ENCODE measurements at regions not wholly inside any gene's neighbourhood (a gene's known extent, or its start where the extent isn't known, plus 50 kb on each side); places are given as distances from the start of the nearest gene placed in this dataset.

DNA sequence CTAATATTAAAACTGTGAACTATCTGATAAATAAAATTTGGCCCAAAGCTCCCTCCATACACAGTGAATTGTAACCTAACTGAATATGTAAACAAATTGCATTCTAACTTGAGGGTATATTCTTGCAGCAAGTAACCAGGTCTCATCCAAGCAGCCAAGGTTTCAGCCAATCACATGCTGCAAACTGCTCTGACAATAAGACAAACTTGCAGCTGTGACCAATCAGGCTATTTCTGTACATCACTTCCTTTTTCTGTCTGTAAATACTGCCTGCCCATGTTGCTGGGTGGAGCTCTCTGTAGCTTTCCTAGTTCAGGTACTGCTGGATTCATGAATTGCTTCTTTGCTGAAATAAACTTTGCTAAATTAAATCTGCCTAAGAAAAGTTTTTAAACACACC lies 499.0 kb downstream of the GALC start:
- H3K4me1 ChIP-seq (ENCODE audit: insufficient read depth, low read length): no peaks in the 10 kb centered on the region
- no peaks in the 10 kb centered on the region for H3K27me3 Mint-ChIP-seq
- no peaks in the 10 kb centered on the region for H3K9me3 ChIP-seq (ENCODE audit: control insufficient read depth in 1 of 2, low read length in 2 of 2)
- H3K27ac Mint-ChIP-seq: peak overlapping the region in 1 of 7 donors; percentile 1
- H3K27me3 ChIP-seq (ENCODE audit: insufficient read depth, low read length): no peaks in the 10 kb centered on the region
- H3K4me3 Mint-ChIP-seq: no peak overlapping the region
- ChIA-PET POLR2A (ENCODE audit: partially characterized antibody) (no interaction called here), CTCF (ENCODE audit: partially characterized antibody) (no interaction called here)
- H3K4me1 Mint-ChIP-seq: no peaks in the 10 kb centered on the region
- DNase-seq: no peak
- H3K27ac ChIP-seq (ENCODE audit: low read depth, low read length): no peak overlapping the region
- H3K36me3 Mint-ChIP-seq: no peaks in the 10 kb centered on the region
- intact Hi-C loops (cut with micrococcal nuclease): no loop called here
- no peak overlapping the region for H3K4me3 ChIP-seq (ENCODE audit: low read length in 2 of 2)
- H3K9me3 Mint-ChIP-seq: peaks cover 0 to 6% (median 4%) of the 10 kb centered on the region in 8 donors
- no peaks in the 10 kb centered on the region for H3K36me3 ChIP-seq (ENCODE audit: insufficient read depth, low read length)

DNA sequence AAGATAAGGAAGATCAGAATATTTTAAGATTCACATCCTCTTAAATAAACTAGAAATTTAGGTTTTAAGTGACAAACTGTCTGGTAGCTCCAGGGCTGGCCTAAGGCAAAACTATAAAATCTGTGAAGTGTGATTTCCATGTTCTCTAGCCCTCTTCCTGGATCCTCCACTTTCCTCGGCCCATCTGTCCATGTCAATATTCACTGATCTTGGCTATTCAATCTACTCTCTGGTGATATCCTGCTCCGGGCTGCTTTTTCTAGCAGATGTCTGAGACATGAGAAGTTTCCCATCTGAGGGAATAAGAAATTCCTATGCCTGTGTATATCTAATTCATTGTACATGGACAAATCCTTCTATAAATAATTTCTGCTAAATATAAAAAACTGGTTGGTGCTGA lies 500.4 kb downstream of the GALC start:
- no peaks in the 10 kb centered on the region for H3K36me3 Mint-ChIP-seq
- ChIA-PET POLR2A (ENCODE audit: partially characterized antibody) (no interaction called here), CTCF (ENCODE audit: partially characterized antibody) (no interaction called here)
- Histone ChIP-seq H3K9me3 (ENCODE audit: control insufficient read depth in 1 of 2, low read length in 2 of 2) (no peaks in the 10 kb centered on the region), H3K4me3 (ENCODE audit: low read length in 2 of 2) (no peak overlapping the region), H3K36me3 (ENCODE audit: insufficient read depth, low read length) (no peaks in the 10 kb centered on the region), H3K27ac (ENCODE audit: low read depth, low read length) (no peak overlapping the region), H3K4me1 (ENCODE audit: insufficient read depth, low read length) (no peaks in the 10 kb centered on the region), H3K27me3 (ENCODE audit: insufficient read depth, low read length) (no peaks in the 10 kb centered on the region)
- H3K4me1 Mint-ChIP-seq: no peaks in the 10 kb centered on the region
- H3K27me3 Mint-ChIP-seq: no peaks in the 10 kb centered on the region
- H3K9me3 Mint-ChIP-seq: peaks cover 0 to 5% (median 2%) of the 10 kb centered on the region in 8 donors
- no peak overlapping the region for H3K4me3 Mint-ChIP-seq
- H3K27ac Mint-ChIP-seq: no peak overlapping the region
- intact Hi-C loops (cut with micrococcal nuclease): no loop called here
- no peak for DNase-seq

- no peaks in the 10 kb centered on the region for H3K36me3 Mint-ChIP-seq
- no peak for DNase-seq
- H3K9me3 ChIP-seq (ENCODE audit: control insufficient read depth in 1 of 2, low read length in 2 of 2): no peaks in the 10 kb centered on the region
- peaks cover 0 to 5% (median 2%) of the 10 kb centered on the region in 8 donors for H3K9me3 Mint-ChIP-seq
- H3K4me1 ChIP-seq (ENCODE audit: insufficient read depth, low read length): no peaks in the 10 kb centered on the region
- no peak overlapping the region for H3K4me3 Mint-ChIP-seq
- H3K4me1 Mint-ChIP-seq: no peaks in the 10 kb centered on the region
- no peak overlapping the region for H3K4me3 ChIP-seq (ENCODE audit: low read length in 2 of 2)
- H3K27ac ChIP-seq (ENCODE audit: low read depth, low read length): no peak overlapping the region
- POLR2A ChIA-PET (ENCODE audit: partially characterized antibody): no interaction called here
- CTCF ChIA-PET (ENCODE audit: partially characterized antibody): no interaction called here
- H3K27ac Mint-ChIP-seq: no peak overlapping the region
- H3K36me3 ChIP-seq (ENCODE audit: insufficient read depth, low read length): no peaks in the 10 kb centered on the region
- H3K27me3 Mint-ChIP-seq: no peaks in the 10 kb centered on the region
- intact Hi-C loops (cut with micrococcal nuclease): no loop called here
- no peaks in the 10 kb centered on the region for H3K27me3 ChIP-seq (ENCODE audit: insufficient read depth, low read length)
These were observed 501.2 kb downstream of the GALC start for GRCh38 chr14:87491816-87492215.

- H3K36me3 ChIP-seq (ENCODE audit: insufficient read depth, low read length): no peaks in the 10 kb centered on the region
- no peaks in the 10 kb centered on the region for H3K27me3 ChIP-seq (ENCODE audit: insufficient read depth, low read length)
- CTCF ChIA-PET (ENCODE audit: partially characterized antibody): no interaction called here
- Mint-ChIP-seq H3K27me3 (no peaks in the 10 kb centered on the region), H3K4me1 (no peaks in the 10 kb centered on the region), H3K36me3 (no peaks in the 10 kb centered on the region), H3K27ac (no peak overlapping the region), H3K4me3 (no peak overlapping the region), H3K9me3 (peaks cover 0 to 5% (median 3%) of the 10 kb centered on the region in 8 donors)
- no peak for DNase-seq
- no peaks in the 10 kb centered on the region for H3K4me1 ChIP-seq (ENCODE audit: insufficient read depth, low read length)
- intact Hi-C loops (cut with micrococcal nuclease): no loop called here
- H3K4me3 ChIP-seq (ENCODE audit: low read length in 2 of 2): no peak overlapping the region
- H3K9me3 ChIP-seq (ENCODE audit: control insufficient read depth in 1 of 2, low read length in 2 of 2): no peaks in the 10 kb centered on the region
- POLR2A ChIA-PET (ENCODE audit: partially characterized antibody): no interaction called here
- H3K27ac ChIP-seq (ENCODE audit: low read depth, low read length): no peak overlapping the region
These were observed 503.7 kb downstream of the GALC start for GRCh38 chr14:87489196-87489819.

DNA sequence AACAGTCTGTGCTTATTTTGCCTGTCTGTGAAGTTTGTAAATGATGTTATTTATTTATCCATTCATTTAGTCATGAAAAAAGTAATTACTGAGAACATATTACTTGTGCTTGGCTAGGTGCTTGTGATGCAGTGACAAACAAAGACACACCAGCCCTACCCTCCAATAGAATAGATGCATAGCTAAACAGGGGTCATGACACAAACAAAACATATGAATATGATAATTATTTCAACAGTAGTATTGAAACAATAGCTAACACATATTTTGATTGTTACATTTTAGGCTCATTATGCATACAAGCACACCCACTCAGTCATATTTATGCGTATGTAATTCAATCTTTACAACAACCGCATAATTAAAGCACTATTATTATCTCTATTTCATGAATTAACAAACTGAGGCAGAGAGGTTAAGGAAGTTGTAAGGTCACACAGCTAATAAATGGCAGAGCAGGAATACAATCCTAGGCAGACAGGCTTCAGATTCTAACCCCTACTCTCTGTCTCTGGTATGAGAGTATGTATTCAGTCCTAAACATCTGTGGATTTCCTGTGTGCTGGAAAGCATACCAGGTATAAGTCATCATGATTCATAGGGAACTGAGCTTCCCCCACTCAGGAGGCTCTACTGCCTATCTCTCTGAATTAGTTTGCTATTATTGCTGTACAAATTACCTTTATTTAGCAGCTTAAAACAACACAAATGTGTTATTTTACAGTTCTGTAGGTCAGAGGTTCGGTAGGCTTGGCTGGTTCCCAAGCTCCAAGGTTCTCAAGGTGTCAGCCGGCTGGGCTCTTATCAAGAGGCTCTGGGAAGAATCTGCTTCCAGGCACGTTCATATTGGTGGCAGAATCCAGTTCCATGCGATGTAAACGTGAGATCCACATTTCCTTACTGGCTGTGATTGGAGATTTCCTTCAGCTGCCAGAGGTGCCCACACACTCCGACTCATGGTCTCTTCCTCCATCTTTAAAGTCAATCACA lies 509.4 kb downstream of the GALC start:
- no peak overlapping the region for H3K27ac Mint-ChIP-seq
- DNase-seq: no peak
- ChIA-PET CTCF (ENCODE audit: partially characterized antibody) (no interaction called here), POLR2A (ENCODE audit: partially characterized antibody) (no interaction called here)
- peaks cover 3 to 13% (median 4%) of the 10 kb centered on the region in 8 donors for H3K9me3 Mint-ChIP-seq
- H3K36me3 Mint-ChIP-seq: no peaks in the 10 kb centered on the region
- intact Hi-C loops (cut with micrococcal nuclease): no loop called here
- no peak overlapping the region for H3K27ac ChIP-seq (ENCODE audit: low read depth, low read length)
- H3K27me3 Mint-ChIP-seq: no peaks in the 10 kb centered on the region
- H3K4me1 ChIP-seq (ENCODE audit: insufficient read depth, low read length): no peaks in the 10 kb centered on the region
- H3K4me3 Mint-ChIP-seq: no peak overlapping the region
- no peaks in the 10 kb centered on the region for H3K4me1 Mint-ChIP-seq
- H3K4me3 ChIP-seq (ENCODE audit: low read length in 2 of 2): no peak overlapping the region
- no peaks in the 10 kb centered on the region for H3K27me3 ChIP-seq (ENCODE audit: insufficient read depth, low read length)
- H3K36me3 ChIP-seq (ENCODE audit: insufficient read depth, low read length): no peaks in the 10 kb centered on the region
- no peaks in the 10 kb centered on the region for H3K9me3 ChIP-seq (ENCODE audit: control insufficient read depth in 1 of 2, low read length in 2 of 2)

DNA sequence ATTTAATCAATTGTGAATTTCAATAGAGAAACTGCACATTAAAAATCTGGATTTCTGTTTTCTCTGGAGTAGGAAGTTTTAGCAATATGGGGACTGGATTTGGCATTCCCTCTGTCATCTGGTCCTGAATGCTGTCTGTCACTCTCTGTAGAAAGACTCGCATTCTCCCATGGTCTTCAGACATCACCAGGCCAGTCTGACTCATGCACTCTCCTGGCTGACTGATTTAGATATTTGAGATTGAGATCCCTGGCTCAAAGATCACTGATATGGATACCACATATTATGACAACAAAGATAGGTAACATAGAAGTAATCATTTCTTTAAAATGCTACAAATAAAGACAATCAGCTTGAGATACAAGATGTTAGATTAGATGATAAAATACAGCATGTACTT lies 524.5 kb downstream of the GALC start:
- Histone ChIP-seq H3K9me3 (ENCODE audit: control insufficient read depth in 1 of 2, low read length in 2 of 2) (no peaks in the 10 kb centered on the region), H3K27me3 (ENCODE audit: insufficient read depth, low read length) (no peaks in the 10 kb centered on the region), H3K4me1 (ENCODE audit: insufficient read depth, low read length) (no peaks in the 10 kb centered on the region), H3K36me3 (ENCODE audit: insufficient read depth, low read length) (no peaks in the 10 kb centered on the region), H3K27ac (ENCODE audit: low read depth, low read length) (no peak overlapping the region), H3K4me3 (ENCODE audit: low read length in 2 of 2) (no peak overlapping the region)
- H3K4me3 Mint-ChIP-seq: no peak overlapping the region
- H3K9me3 Mint-ChIP-seq: peaks cover 0 to 6% (median 4%) of the 10 kb centered on the region in 8 donors
- H3K36me3 Mint-ChIP-seq: no peaks in the 10 kb centered on the region
- H3K27me3 Mint-ChIP-seq: no peaks in the 10 kb centered on the region
- no peak overlapping the region for H3K27ac Mint-ChIP-seq
- H3K4me1 Mint-ChIP-seq: no peaks in the 10 kb centered on the region
- POLR2A ChIA-PET (ENCODE audit: partially characterized antibody): no interaction called here
- DNase-seq: no peak
- intact Hi-C loops (cut with micrococcal nuclease): no loop called here
- CTCF ChIA-PET (ENCODE audit: partially characterized antibody): no interaction called here

- DNase-seq: no peak
- intact Hi-C loops (cut with micrococcal nuclease): no loop called here
- Histone ChIP-seq H3K9me3 (ENCODE audit: control insufficient read depth in 1 of 2, low read length in 2 of 2) (no peaks in the 10 kb centered on the region), H3K27me3 (ENCODE audit: insufficient read depth, low read length) (no peaks in the 10 kb centered on the region), H3K36me3 (ENCODE audit: insufficient read depth, low read length) (no peaks in the 10 kb centered on the region), H3K4me1 (ENCODE audit: insufficient read depth, low read length) (no peaks in the 10 kb centered on the region), H3K4me3 (ENCODE audit: low read length in 2 of 2) (no peak overlapping the region), H3K27ac (ENCODE audit: low read depth, low read length) (no peak overlapping the region)
- Mint-ChIP-seq H3K27ac (no peak overlapping the region), H3K9me3 (peaks cover 0 to 9% (median 4%) of the 10 kb centered on the region in 8 donors), H3K4me3 (no peak overlapping the region), H3K27me3 (no peaks in the 10 kb centered on the region), H3K36me3 (no peaks in the 10 kb centered on the region), H3K4me1 (no peaks in the 10 kb centered on the region)
- POLR2A ChIA-PET (ENCODE audit: partially characterized antibody): no interaction called here
- CTCF ChIA-PET (ENCODE audit: partially characterized antibody): no interaction called here
These were observed 525.4 kb downstream of the GALC start for GRCh38 chr14:87467578-87467977.
